OCI-LY1 (cell line): ENCODE measurements at regions not wholly inside any gene's neighbourhood (a gene's known extent, or its start where the extent isn't known, plus 50 kb on each side); places are given as distances from the start of the nearest gene placed in this dataset.

Experiments
- H2AFZ ChIP-seq: fragments of 200-600 bp; sonication (generic), shearing (Covaris generic); 2 replicates; pipeline ENCODE4 v1.6.0; 2014; ENCODE audit warnings: antibody characterized with exemption, mild to moderate bottlenecking, low read length
- H3F3A ChIP-seq: fragments of 200-600 bp; sonication (generic), shearing (Covaris generic); 2 replicates; pipeline ENCODE4 v1.6.0; 2014; ENCODE audit warnings: mild to moderate bottlenecking, antibody characterized with exemption, low read length, moderate library complexity; ENCODE audit not compliant: insufficient read depth
- H3K27ac ChIP-seq: fragments of 200-600 bp; sonication (generic); 2 replicates; pipeline ENCODE4 v1.5.1; 2014; ENCODE audit warnings: low read length, mixed run types, mild to moderate bottlenecking, low read depth; ENCODE audit not compliant: poor library complexity, severe bottlenecking
- H3K27me3 ChIP-seq: fragments of 200-600 bp; sonication (generic); 2 replicates; pipeline ENCODE4 v1.6.0; 2014; ENCODE audit warnings: antibody characterized with exemption, mild to moderate bottlenecking, low read length, moderate library complexity; ENCODE audit not compliant: insufficient read depth
- H3K36me3 ChIP-seq: fragments of 200-600 bp; sonication (generic); 2 replicates; pipeline ENCODE4 v1.6.1; 2014; ENCODE audit warnings: mild to moderate bottlenecking, antibody characterized with exemption, low read length, moderate library complexity, mixed read lengths; ENCODE audit not compliant: insufficient read depth
- H3K4me1 ChIP-seq: fragments of 200-600 bp; sonication (generic); 2 replicates; pipeline ENCODE4 v1.5.1; 2014; ENCODE audit warnings: mild to moderate bottlenecking, low read length, moderate library complexity; ENCODE audit not compliant: insufficient read depth, severe bottlenecking
- H3K4me2 ChIP-seq: fragments of 200-600 bp; sonication (generic), shearing (Covaris generic); 2 replicates; pipeline ENCODE4 v1.6.1; 2014; ENCODE audit warnings: low read length
- H3K4me3 ChIP-seq: fragments of 200-600 bp; sonication (generic); 2 replicates; pipeline ENCODE4 v1.5.1; 2014; ENCODE audit warnings: low read length, low read depth, mild to moderate bottlenecking, mixed read lengths; ENCODE audit not compliant: poor library complexity, severe bottlenecking
- H3K79me2 ChIP-seq: fragments of 200-600 bp; shearing (Covaris generic); 2 replicates; pipeline ENCODE4 v1.6.1; 2016; ENCODE audit warnings: mixed run types, low read length, mixed read lengths; ENCODE audit not compliant: insufficient read depth
- H3K9ac ChIP-seq: fragments of 200-600 bp; sonication (generic), shearing (Covaris generic); 2 replicates; pipeline ENCODE4 v1.6.1; 2014; ENCODE audit warnings: mild to moderate bottlenecking, low read length, mixed read lengths
- H3K9me2 ChIP-seq: fragments of 200-600 bp; sonication (generic), shearing (Covaris generic); 2 replicates; pipeline ENCODE4 v1.6.1; 2014; ENCODE audit warnings: low read depth, mild to moderate bottlenecking, low read length, mixed read lengths
- H3K9me3 ChIP-seq: fragments of 200-600 bp; shearing (Covaris generic); 2 replicates; pipeline ENCODE4 v1.6.1; 2014; ENCODE audit warnings: low read length, mixed read lengths
- H4K20me1 ChIP-seq: fragments of 200-600 bp; sonication (generic), shearing (Covaris generic); 2 replicates; pipeline ENCODE4 v1.6.0; 2016; ENCODE audit warnings: mild to moderate bottlenecking, low read length; ENCODE audit not compliant: insufficient read depth
- CTCF ChIP-seq: fragments of 200-600 bp; sonication (generic), shearing (Covaris generic); IDR thresholded peaks from 2 replicates; pipeline ENCODE4 v1.5.1; 2017; ENCODE audit warnings: mild to moderate bottlenecking, antibody characterized with exemption, low read length, moderate library complexity, mixed read lengths
- EZH2 ChIP-seq: fragments of 200-600 bp; sonication (generic), shearing (Covaris generic); IDR thresholded peaks from 2 replicates; pipeline ENCODE4 v1.8.0; 2017; ENCODE audit warnings: borderline replicate concordance, mixed run types, mild to moderate bottlenecking, antibody characterized with exemption, low read length, moderate library complexity, mixed read lengths

GRCh38 chr18:24877066-24877465, 416.6 kb downstream of the HRH4 start:
- Histone ChIP-seq H3K9ac (no peak overlapping the region), H3K79me2 (no peaks in the 10 kb centered on the region), H3K4me2 (no peak overlapping the region), H3K36me3 (no peaks in the 10 kb centered on the region), H3K27me3 (no peaks in the 10 kb centered on the region), H3F3A (no peaks in the 10 kb centered on the region), H3K9me3 (no peaks in the 10 kb centered on the region), H3K4me1 (no peaks in the 10 kb centered on the region), H3K4me3 (no peak overlapping the region), H3K9me2 (no peaks in the 10 kb centered on the region), H4K20me1 (no peaks in the 10 kb centered on the region), H2AFZ (no peak overlapping the region), H3K27ac (no peak overlapping the region)
- TF ChIP-seq CTCF (no peak), EZH2 (no peak)

- H3K27ac ChIP-seq = no peak overlapping the region
- H4K20me1 ChIP-seq = no peaks in the 10 kb centered on the region
- no peak overlapping the region for H3K9ac ChIP-seq
- H3K27me3 ChIP-seq = no peaks in the 10 kb centered on the region
- no peak overlapping the region for H2AFZ ChIP-seq
- H3K4me2 ChIP-seq = no peak overlapping the region
- no peaks in the 10 kb centered on the region for H3K4me1 ChIP-seq
- no peaks in the 10 kb centered on the region for H3K36me3 ChIP-seq
- no peaks in the 10 kb centered on the region for H3K9me3 ChIP-seq
- no peaks in the 10 kb centered on the region for H3K79me2 ChIP-seq
- no peak overlapping the region for H3K4me3 ChIP-seq
- TF ChIP-seq EZH2 (no peak), CTCF (no peak)
- H3K9me2 ChIP-seq = no peaks in the 10 kb centered on the region
- H3F3A ChIP-seq = no peaks in the 10 kb centered on the region
These were observed 417.1 kb downstream of the HRH4 start for GRCh38 chr18:24877546-24877945.

GRCh38 chr18:24878289-24878688, 417.9 kb downstream of the HRH4 start:
- Histone ChIP-seq H3K4me2 (no peak overlapping the region), H3K27me3 (no peaks in the 10 kb centered on the region), H3K36me3 (no peaks in the 10 kb centered on the region), H3K79me2 (no peaks in the 10 kb centered on the region), H3K9ac (no peak overlapping the region), H3F3A (no peaks in the 10 kb centered on the region), H3K4me1 (no peaks in the 10 kb centered on the region), H3K9me3 (no peaks in the 10 kb centered on the region), H3K27ac (no peak overlapping the region), H2AFZ (no peak overlapping the region), H4K20me1 (no peaks in the 10 kb centered on the region), H3K9me2 (no peaks in the 10 kb centered on the region), H3K4me3 (no peak overlapping the region)
- TF ChIP-seq CTCF (peak; percentile 59), EZH2 (no peak)
